GM18868 (cell line): ENCODE measurements at regions not wholly inside any gene's neighbourhood (a gene's known extent, or its start where the extent isn't known, plus 50 kb on each side); places are given as distances from the start of the nearest gene placed in this dataset.

Source experiments
- ATAC-seq: cut with Tn5 transposase; IDR thresholded peaks from one replicate; pipeline ENCODE4 v1.9.1; 2021; ENCODE audit warnings: mild to moderate bottlenecking, moderate library complexity; ENCODE audit not compliant: unreplicated experiment

DNA sequence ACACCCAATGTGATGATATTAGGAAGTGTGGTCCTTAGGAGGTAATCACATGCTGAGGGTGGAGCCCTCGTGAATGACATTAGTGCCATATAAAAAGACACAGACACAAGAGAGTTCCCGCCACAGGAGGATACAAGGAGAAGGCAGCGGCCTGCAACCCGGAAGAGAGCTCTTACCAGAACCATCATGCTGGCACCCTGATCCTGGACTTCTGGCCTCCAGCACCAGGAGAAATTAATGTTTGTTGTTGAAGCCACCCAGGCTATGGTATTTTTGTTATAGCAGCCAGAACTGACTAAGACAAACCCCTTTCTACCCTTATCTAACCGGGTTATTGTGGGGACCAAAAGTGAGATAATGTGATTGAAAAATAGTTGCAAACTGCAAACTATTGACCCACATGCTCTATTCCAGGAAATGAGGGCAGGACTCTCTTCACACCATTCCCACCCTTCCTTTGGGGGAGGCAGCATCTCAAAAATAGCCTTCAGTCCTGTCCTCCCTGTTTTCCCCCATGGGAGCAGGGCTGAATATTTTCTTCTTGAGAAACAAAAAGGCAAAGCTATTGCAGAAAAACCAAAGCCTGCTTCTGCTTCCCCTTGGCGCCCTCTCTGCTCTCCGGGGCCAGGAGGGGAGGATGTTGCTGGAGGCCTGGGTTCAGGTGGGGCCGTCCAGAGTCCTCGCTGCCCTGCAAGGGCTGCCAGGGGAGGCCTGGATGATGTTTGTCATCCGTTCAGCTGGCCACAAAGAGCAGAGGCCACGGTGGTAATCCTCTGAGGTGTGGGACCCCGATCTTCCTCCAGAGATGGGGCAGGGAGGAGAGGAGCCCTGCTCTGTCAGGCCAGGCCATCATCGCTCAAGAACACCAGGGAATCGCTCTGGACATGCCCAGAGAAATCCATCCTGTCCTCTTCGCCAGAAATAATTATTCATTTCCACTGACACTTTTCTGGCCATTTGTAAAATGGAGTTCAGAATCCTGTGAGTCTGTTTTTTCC lies 73.8 kb upstream of the HAAO start:
- no peak for ATAC-seq

DNA sequence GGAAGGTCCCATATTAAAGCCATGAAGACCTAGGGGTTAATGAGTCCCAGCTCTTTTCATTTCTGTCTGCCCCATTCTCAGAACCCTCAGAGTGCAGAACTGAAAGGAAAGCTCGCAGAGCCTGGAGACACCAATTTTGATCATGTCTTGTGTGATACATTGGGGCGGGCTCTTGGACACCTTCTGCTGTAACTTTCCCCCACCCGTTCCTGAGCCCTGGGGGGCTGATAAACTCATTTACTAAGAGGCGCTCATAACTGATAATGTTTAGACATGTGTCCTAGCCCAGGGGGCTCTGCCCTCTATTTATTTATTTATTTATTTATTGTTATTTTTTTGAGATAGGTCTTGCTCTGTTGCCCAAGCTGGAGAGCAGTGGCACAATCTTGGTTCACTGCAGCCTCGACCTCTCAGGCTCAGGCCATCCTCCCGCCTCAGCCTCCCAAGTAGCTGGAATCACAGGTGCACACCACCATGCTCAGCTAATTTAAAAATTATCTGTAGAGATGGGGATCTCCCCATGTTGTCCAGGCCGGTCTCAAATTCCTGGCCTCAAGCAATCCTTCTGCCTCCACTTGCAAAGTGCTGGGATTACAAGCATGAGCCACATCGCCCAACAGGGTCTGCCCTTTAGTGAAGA lies 72.4 kb upstream of the HAAO start:
- ATAC-seq: no peak

DNA sequence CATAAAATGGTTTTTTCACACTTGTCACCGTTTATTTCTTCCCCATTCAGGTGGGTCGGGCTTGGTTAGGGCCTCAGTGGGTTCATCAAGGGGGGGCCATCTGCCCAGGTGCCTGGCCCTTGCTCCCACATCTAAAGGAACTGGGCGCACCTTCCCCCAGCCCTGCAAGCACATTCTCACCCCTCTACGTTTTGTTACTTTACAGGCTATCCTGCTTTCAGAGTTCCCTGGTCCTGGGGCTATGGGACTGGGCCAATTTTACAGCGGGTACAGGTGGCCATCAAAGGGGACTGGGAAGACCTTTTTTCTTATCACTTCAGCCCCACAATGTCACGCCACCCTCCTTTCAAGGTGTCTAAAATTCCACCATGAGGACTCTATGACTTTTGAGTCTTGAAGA lies 71.8 kb upstream of the HAAO start:
- no peak for ATAC-seq

DNA sequence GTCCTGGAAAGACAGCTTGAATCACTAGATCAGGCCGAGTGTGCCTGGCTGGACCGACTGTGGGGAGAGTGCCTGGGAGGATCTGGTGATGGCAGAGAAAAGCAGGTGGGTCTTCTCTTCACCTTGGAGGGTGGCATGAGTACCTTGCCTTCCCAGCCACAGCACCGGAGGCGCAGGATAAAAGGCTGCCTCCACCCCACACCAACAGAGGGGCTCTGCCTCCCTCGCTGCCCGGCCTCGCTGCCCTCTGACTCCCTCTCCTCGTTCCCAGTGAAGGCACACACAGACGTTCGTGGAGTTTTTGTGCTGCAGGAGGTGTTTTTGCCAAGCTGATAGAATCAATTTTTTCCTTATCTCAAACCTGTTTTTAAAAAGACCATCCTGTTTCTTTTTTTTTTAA lies 71.4 kb upstream of the HAAO start:
- no peak for ATAC-seq

DNA sequence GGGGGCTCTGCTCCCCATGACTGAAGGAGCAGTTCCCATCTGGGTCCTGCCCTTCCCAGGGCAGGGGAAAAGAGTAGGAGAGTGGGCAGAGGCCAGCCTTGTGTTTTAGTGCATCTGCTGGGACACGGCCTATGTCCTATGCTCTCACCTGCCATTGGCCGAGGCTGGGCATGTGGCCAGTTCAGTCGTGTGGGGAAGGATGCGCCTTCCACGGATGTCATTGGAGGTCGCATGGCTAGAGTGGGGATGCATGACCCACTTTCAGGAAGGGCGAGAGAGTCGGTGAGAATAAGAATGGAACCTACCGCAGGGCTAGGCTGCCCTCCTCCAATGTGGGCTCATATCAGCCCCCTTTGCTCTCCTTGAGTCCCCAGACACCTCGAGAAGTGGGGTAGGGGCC lies 70.9 kb upstream of the HAAO start:
- ATAC-seq: no peak

DNA sequence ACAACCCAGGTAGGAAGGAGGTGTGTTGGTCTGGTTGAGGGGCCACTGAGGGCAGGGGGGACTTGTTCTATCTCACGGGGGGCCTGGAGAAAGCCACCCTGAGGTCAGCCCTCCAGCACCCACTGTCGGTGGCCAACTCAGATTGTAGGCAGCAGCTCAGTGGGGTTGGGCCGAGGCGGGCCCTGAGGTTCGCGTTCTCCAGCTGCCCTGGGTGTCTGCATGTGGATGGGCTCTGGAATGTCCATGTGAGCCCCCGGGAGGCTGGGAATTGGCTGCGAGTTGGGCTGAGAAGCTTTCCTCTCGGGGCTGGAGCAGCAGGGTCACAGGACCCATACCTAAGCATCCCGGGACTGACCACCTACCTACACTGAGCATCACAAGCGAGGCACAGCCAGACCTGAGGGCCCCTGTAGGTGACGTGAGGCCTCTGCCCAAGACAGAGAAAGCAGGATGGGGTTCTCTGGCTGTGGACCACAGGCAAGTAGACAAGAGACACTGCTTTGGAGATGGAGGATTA lies 70.3 kb upstream of the HAAO start:
- no peak for ATAC-seq

DNA sequence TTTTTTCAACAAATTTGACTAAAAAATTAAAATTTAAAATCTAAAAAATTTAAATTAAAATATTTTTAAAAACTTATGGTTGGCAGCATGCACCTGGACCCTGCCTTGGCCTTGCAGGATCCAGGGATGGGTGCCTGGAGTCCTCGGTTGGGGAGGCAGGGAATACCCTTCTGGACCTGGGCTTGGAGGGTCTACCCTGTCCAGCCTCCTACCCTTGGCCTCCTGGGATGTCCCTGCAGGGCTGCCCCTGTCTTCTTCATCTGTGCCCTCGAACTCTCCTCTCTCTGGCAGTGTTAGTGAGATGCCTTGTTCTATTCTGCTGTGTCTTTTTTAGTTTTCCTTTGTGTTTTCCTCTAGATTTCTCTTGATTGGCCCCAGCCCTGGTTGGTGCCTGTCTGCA lies 68.9 kb upstream of the HAAO start:
- ATAC-seq: no peak

DNA sequence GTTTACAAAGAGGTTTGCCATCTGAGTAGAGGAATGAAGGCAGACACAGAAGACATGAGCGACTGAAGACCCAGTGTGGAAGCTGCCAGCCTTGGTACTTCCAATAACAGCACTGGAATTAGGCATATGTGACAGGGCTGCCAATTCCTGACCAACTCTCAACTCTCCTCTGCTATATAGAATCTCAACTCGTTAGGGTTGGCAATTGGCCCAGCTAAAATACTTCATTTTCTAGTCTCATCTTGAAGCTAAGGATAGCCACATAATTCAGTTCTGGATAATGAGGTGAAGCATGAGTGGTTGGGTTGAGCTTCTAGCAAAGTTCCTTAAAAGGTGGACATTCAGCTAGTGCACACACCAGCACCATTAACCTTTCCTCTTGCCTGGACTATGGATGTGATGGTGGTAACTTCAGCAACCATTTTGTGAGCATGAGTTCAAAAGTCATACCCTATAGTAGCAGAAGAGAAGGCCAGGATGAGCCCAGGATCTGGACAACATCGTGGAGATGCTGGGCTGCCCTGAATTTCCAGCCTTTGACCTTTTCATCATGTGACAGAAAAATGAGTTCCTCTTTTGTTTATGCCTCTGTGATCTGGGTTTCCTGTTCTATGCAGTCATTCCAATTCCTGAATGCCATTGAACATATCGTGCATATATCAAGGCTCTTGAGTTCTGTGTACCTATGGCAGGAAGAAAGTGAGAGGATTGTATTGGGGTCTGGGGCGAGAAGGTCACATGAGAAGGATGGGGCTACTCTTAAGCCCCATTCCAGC lies 68.1 kb upstream of the HAAO start:
- no peak for ATAC-seq

DNA sequence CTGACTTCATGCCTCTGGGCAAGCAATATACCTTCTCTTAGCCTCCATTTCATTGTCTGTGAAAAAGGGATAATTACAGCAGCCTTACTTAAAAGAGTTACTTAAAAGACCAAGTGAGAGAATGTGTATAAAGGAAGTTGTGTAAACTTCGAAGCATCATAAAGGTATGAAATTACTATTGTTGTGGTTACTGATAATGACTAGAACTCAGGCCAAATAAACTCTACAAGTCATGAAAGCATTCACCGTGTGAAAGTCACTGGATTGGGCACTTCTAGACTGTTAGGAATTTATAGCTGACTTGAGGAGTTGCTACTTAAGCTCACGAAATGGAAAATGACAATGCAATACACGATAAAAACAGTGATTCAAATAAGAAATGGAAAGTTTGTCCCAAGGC lies 67.4 kb upstream of the HAAO start:
- ATAC-seq: no peak

DNA sequence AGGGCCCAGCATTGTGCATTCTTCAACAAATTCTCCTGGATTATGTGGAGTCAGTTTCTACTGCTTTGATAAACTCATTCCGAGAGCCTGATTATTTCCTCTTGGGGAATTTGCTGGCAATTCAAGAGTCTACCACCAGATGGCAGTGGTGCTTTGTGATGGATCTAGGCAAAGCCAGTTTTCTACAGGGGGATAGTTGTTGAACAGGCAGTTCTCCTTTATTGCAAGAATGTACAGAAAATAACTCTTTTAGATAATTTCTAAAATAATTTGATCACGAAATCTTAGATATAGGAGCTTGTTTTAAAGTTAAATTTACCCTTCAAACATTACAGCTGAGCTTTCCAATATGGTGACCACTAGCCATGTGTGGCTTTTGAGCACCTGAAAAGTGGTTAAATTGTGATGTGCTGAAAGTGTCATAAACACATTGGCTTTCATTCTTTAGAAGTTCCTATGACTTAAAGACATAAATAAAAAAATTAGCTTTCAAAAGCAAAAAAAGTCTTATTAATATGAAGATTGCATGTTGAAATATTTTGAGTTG lies 66.7 kb upstream of the HAAO start:
- no peak for ATAC-seq

DNA sequence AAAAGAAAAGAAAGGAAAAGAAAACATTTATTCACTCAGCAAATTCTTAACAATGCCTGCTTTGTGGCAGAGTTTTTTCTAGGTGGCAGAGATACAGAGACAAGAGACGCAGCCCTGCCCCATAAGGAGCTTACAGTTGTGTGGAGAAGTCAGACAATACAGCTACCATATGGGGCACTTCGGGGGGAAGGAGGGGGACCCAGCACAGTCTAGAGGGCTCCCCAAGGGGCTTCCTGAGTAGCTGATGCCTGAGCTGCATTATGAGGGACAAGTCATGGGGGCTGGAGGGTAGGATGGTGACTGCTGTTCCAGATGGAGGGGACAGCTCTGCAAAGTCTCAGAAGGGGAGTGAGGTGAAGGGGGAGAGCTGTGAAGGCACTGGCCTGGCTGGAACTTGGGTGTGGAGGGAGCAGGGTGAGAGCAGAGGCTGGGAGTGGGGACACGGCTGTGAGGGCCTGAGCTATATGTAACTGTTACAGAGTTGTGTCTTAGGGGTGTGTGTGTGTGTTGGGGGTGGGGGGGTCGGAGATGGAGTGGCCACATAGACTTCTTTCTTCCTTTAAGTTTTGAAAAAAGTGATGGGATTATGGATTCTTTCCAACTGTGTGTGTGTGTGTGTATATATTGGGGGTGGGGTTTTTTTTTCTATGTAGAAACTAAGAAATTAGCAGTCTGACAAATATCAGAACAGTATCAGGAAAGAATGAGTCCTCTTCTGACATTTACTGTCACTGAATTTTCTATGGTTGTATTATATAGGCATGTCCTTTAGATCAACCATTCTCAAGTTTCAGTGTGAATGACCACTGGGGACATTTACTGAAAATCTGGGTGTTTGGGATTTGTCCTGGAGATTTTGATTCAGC lies 66.0 kb upstream of the HAAO start:
- ATAC-seq: no peak

DNA sequence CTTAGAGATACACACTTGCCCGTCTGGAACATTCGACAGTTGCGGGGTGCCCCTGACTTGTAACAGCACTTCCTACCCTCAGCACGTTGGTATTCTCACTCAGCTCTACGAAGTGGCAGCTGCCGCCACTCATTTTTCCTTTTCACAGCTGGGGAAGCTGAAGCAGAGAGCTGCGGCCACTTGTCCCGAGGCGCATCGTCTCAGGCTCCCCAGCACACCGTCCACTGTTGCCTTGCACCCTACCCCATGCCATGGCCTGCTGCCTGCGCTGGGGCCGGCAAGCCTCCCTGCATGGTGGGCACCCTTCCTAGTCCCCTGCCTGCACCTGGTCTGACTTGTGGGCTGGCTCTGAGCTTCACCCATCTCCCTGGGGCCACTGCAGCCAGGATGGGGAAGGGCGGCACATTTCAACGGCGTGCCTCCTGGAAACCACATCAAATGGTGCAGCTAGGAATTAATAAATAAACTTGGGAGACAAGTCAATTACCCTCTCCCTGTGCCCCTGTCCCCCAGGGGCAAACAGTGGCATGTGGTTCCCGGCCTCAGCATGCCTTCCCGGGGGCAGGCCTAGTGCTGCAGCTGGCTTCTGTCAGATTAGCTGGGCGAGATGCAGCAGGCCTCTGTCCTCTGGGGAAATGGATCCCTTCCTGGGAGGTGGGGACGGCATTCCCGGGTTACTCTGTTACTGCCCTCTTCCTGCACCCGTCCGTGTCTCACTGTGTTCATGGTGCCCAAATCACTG lies 64.7 kb upstream of the HAAO start:
- no peak for ATAC-seq

DNA sequence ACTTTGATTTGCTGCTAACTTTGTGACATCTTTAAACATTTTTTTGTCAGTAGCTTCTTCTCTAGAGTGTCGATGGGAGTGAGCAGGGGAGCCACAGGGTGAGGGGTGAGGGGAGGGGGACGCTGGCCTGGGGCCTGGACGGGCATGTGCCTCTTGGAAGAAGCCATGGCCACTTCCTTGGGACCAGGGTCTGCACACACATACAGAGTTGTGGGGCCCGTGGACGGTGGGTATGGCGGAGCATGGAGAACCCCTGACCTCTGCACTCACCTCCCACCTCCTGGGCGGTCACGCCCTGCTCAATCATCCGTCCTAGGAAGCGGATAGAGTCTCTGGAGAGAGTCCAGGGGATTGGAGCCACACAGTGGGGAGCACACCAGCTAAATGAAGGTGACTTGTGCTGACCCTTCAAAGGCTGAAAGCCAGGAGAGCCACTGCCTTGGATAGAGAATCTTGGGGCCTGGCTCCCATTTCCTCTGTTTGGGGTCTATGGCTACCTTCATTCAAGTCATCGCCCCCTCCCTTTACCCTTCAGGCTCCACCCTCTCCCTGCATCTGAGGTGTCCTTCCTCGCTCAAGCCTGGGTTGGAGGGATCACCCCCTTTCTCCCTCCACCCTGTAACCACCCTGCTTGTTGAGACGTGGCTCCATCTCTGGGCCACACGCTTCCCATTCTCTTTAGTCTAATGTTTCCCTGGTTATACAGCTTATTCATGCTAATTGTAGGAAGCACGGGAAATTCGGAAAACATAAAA lies 63.9 kb upstream of the HAAO start:
- ATAC-seq: no peak

DNA sequence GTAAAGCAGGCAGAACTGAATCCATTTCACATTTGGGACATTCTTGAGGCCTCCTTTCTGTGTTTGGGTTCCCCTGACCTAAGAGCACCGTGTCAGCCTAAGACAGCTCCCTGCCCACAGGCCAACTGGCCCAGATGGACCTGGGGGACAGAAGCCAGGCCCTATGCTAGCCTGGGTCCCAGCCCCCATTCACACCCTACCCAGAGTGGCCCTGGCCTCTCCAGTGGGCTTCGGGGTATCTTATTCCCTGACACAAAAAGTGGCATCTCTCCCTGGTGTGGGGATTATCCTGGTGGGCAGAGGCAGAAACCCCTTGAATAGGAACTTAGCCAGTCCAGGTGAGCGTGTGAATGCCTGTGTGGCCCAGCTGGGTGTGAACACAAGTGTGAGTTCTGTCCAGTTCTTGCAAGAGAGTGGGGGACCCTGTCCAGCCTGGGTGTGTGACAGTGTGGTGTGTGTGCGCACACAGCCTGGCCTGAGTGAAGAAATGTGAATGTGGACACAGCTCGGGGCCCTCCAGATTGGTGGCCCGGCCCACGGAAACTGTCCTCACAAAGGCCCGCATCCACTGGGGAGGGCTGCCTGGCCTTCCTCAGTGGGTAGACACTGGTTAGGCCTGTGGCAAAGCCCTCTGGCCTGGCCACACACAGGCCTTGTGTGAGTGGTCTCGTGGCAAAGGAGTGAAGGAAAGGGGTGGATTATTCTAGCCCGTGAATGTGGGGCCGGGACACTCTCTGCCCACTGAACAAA lies 63.0 kb upstream of the HAAO start:
- ATAC-seq: no peak

DNA sequence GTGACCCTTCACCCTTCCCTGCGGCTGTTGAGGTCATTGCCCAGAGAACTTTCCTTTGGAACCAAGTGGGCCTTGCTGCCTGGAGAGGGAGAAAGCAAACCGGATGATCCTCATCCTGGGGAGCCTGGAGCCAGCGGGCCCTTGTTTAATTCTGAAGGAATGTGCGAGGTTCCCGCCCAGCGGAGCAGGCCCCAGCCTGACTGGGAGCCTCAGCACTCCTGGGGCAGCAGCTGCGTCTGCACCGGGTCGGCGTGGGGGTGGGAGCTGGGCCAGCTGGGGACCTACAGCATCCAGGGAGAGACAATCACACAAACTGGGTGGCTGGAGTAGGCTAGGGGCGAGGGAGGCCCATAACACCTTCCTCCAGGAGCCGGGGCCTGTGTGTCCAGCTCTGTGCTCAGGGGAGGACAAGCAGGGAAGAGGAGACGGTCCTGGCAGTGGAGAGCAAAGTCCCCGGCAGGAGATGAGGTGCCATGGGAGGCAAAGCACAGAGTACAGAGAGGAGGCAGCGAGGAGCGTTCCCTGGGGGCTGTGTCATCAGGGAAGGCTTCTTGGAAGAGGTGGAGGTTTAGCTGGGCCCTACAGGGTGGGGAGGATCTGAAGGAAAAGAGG lies 61.9 kb upstream of the HAAO start:
- ATAC-seq: no peak

DNA sequence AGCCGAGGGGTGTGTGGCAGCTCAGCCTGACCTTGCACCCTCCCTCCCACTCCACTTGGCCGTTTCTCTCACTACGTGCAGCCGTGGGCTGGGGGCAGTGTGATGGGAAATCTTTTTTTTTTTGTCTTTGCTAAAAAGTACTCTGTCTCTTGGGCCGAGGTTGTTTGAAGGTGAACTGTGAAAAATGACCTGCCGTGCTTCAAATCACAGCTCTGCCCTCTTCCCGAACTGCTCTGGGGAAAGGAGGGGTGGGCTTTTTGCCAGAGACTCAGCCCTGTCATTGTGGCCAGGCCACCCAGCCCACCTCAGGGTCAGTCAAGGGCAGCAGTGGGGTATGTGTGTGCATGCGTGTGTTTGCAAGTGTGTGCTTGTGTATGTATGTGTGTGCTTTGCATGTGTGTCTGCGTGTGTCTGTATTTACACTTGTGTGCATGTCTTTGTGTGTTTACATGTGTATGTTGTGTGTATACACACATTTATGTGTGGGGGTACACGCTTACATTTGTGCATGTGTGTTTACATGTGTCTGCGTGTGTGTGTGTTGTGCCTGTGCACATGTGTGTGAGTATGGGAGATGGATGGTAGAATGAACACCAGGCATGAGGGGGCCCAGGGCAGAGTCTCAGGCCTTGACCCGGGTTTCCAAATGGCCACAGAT lies 61.3 kb upstream of the HAAO start:
- no peak for ATAC-seq

DNA sequence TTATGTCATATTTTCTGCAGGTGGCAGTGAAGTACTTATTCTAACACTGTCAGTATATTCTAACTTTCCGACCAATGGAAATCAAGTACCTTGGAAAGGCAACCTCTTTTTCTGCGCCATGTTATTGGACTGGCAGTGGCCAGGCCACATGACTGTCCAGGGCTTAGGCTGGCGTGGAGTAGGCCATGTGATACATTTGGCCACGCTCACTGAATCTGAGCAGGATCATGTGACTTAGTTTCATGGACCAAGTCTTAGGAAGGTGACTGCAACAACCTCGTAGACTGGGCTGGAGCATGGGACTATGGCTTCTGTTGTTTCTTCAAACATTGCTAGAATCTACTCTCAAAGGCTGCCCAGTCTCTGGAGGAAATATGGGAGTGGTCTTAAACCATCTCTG lies 60.4 kb upstream of the HAAO start:
- no peak for ATAC-seq
